Suprapubic skin (tissue), 4 donors: ENCODE measurements at regions not wholly inside any gene's neighbourhood (a gene's known extent, or its start where the extent isn't known, plus 50 kb on each side); places are given as distances from the start of the nearest gene placed in this dataset.

ENCODE experiments used
- DNase-seq, 2 donors: peaks; one replicate each; pipeline ENCODE4 v3.0.0-alpha.2; 2019; ENCODE audit warnings: low spot score in 2 of 2
- H3K27ac ChIP-seq: fragments of 200-600 bp; sonication (generic); one replicate; pipeline ENCODE4 v1.5.1; 2019
- H3K27me3 ChIP-seq: fragments of 200-600 bp; sonication (generic); one replicate; pipeline ENCODE4 v1.5.1; 2019
- H3K36me3 ChIP-seq: fragments of 200-600 bp; sonication (generic); one replicate; pipeline ENCODE4 v1.5.1; 2019
- H3K4me1 ChIP-seq: fragments of 200-600 bp; sonication (generic); one replicate; pipeline ENCODE4 v1.5.1; 2019
- H3K4me3 ChIP-seq: fragments of 200-600 bp; sonication (generic); one replicate; pipeline ENCODE4 v1.5.1; 2019; ENCODE audit warnings: mild to moderate bottlenecking
- H3K9me3 ChIP-seq: fragments of 200-600 bp; sonication (generic); one replicate; pipeline ENCODE4 v1.5.1; 2019
- CTCF ChIP-seq, 2 donors: fragments of 200-600 bp in 1 of 2; fragments of 450-650 bp in 1 of 2; sonication (generic) in 1 of 2; IDR thresholded peaks; one replicate each; pipeline ENCODE4 v1.5.1; 2016 to 2019; ENCODE audit warnings: antibody characterized with exemption in 2 of 2, mild to moderate bottlenecking in 1 of 2, moderate library complexity in 1 of 2
- EP300 ChIP-seq: sonication (generic); formaldehyde crosslinking; IDR thresholded peaks from one replicate; pipeline ENCODE4 v1.6.1; 2017; ENCODE audit warnings: antibody characterized with exemption
- POLR2A ChIP-seq, 2 donors: fragments of 450-650 bp; IDR thresholded peaks; one replicate each; pipeline ENCODE4 v1.6.1; 2017; ENCODE audit warnings: antibody characterized with exemption in 2 of 2, mild to moderate bottlenecking in 2 of 2, moderate library complexity in 2 of 2
- POLR2AphosphoS5 ChIP-seq, 3 donors: sonication (generic); formaldehyde crosslinking; IDR thresholded peaks; one replicate each; pipeline ENCODE4 v1.6.1; 2017; ENCODE audit warnings: antibody characterized with exemption in 3 of 3
- WGBS: methylation state at CpG from one replicate; pipeline ENCODE4 v1.1.5; 2018; 5-methylcytosine and 5-hydroxymethylcytosine counted together

- WGBS: 80% methylated on average over 9 of the region's 9 CpGs
- H3K4me3 ChIP-seq: no peak overlapping the region
- no peak for DNase-seq
Observed at GRCh38 chr6:147633191-147633590, 124.7 kb downstream of the SAMD5 start.

GRCh38 chr6:147637620-147638195 is 129.2 kb downstream of the SAMD5 start:
- Histone ChIP-seq H3K27ac (no peak overlapping the region), H3K4me1 (peaks cover 3% of the 10 kb centered on the region), H3K27me3 (no peaks in the 10 kb centered on the region), H3K36me3 (no peaks in the 10 kb centered on the region), H3K9me3 (no peaks in the 10 kb centered on the region), H3K4me3 (no peak overlapping the region)
- 81% methylated on average over 6 of the region's 6 CpGs for WGBS
- TF ChIP-seq POLR2A (IDR thresholded peaks at IDR 0.05) (no peak), CTCF (IDR thresholded peaks at IDR 0.05) (no peak), EP300 (no peak), POLR2AphosphoS5 (IDR thresholded peaks at IDR 0.05) (no peak)
- DNase-seq: no peak

More at GRCh38 chr6:147633191-147633590, 124.7 kb downstream of the SAMD5 start:
- no peaks in the 10 kb centered on the region for H3K9me3 ChIP-seq
- H3K27me3 ChIP-seq: no peaks in the 10 kb centered on the region
- no peak overlapping the region for H3K27ac ChIP-seq
- no peaks in the 10 kb centered on the region for H3K36me3 ChIP-seq
- TF ChIP-seq POLR2AphosphoS5 (IDR thresholded peaks at IDR 0.05) (no peak), CTCF (IDR thresholded peaks at IDR 0.05) (no peak), POLR2A (IDR thresholded peaks at IDR 0.05) (no peak), EP300 (no peak)
- H3K4me1 ChIP-seq: no peaks in the 10 kb centered on the region

GRCh38 chr6:147639279-147639678 is 130.8 kb downstream of the SAMD5 start:
- DNase-seq: no peak
- Histone ChIP-seq H3K36me3 (no peaks in the 10 kb centered on the region), H3K4me3 (no peak overlapping the region), H3K9me3 (no peaks in the 10 kb centered on the region), H3K27me3 (no peaks in the 10 kb centered on the region), H3K4me1 (peaks cover 3% of the 10 kb centered on the region), H3K27ac (no peak overlapping the region)
- 63% methylated on average over 3 of the region's 3 CpGs for WGBS
- TF ChIP-seq EP300 (no peak), POLR2AphosphoS5 (IDR thresholded peaks at IDR 0.05) (no peak), POLR2A (IDR thresholded peaks at IDR 0.05) (no peak), CTCF (IDR thresholded peaks at IDR 0.05) (no peak)

GRCh38 chr6:147640606-147641005 is 132.1 kb downstream of the SAMD5 start:
- TF ChIP-seq POLR2AphosphoS5 (IDR thresholded peaks at IDR 0.05) (no peak), EP300 (no peak), CTCF (IDR thresholded peaks at IDR 0.05) (no peak), POLR2A (IDR thresholded peaks at IDR 0.05) (no peak)
- Histone ChIP-seq H3K27ac (no peak overlapping the region), H3K9me3 (no peaks in the 10 kb centered on the region)

GRCh38 chr6:147641511-147641910 is 133.0 kb downstream of the SAMD5 start:
- no peaks in the 10 kb centered on the region for H3K27me3 ChIP-seq
- no peaks in the 10 kb centered on the region for H3K36me3 ChIP-seq
- H3K4me3 ChIP-seq: no peak overlapping the region
- no peaks in the 10 kb centered on the region for H3K9me3 ChIP-seq
- WGBS: 72% methylated on average over 3 of the region's 3 CpGs
- H3K4me1 ChIP-seq: peaks cover 3% of the 10 kb centered on the region
- H3K27ac ChIP-seq: no peak overlapping the region
- DNase-seq: no peak
- no peak for TF ChIP-seq POLR2A (IDR thresholded peaks at IDR 0.05)
- TF ChIP-seq CTCF (IDR thresholded peaks at IDR 0.05): no peak
- TF ChIP-seq EP300: no peak
- no peak for TF ChIP-seq POLR2AphosphoS5 (IDR thresholded peaks at IDR 0.05)

More at GRCh38 chr6:147640606-147641005, 132.1 kb downstream of the SAMD5 start:
- Histone ChIP-seq H3K27me3 (no peaks in the 10 kb centered on the region), H3K4me1 (peaks cover 3% of the 10 kb centered on the region), H3K36me3 (no peaks in the 10 kb centered on the region), H3K4me3 (no peak overlapping the region)
- WGBS: 45% methylated on average over 1 of the region's 1 CpG
- no peak for DNase-seq
